ENCODE measurements at regions not wholly inside any gene's neighbourhood (a gene's known extent, or its start where the extent isn't known, plus 50 kb on each side); places are given as distances from the start of the nearest gene placed in this dataset.

DNA sequence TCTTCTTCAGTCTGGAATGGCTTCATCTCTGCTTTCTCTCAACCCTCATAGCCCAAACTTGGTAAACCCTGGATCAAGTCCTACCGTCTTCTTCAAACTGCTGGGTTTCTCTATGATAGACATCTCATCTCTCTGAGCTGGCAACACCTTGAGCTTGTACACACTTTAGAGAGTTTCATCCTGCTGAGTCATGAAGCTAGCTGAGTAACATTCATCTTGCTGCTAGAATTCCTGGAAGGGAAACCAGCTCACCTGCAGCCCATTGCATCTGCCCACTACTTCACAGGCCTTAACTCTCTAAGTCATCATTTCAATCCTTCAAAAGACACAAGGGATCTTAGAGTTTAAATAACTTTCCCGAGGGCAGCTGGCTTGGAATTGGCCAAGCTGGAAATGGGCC lies 175.5 kb upstream of the RORA start:
- TF ChIP-seq CTCF (IDR thresholded peaks at IDR 0.05), result no peak
- TF ChIP-seq POLR2A (IDR thresholded peaks at IDR 0.05), result no peak

All from body of pancreas (tissue), 4 donors.